HG03280 (cell line): ENCODE measurements at regions not wholly inside any gene's neighbourhood (a gene's known extent, or its start where the extent isn't known, plus 50 kb on each side); places are given as distances from the start of the nearest gene placed in this dataset.

ENCODE experiments used
- ATAC-seq: cut with Tn5 transposase; IDR thresholded peaks from one replicate; pipeline ENCODE4 v1.9.1; 2021; ENCODE audit warnings: mild to moderate bottlenecking, moderate library complexity; ENCODE audit not compliant: unreplicated experiment

- ATAC-seq, result no peak
These were observed 250.0 kb downstream of the EPM2A start for GRCh38 chr6:145485288-145485687.

- no peak for ATAC-seq
These were observed 249.0 kb downstream of the EPM2A start for GRCh38 chr6:145486306-145486705.

GRCh38 chr6:145489583-145489982 lies 245.7 kb downstream of the EPM2A start:
- no peak for ATAC-seq

GRCh38 chr6:145490068-145490467 lies 245.3 kb downstream of the EPM2A start:
- no peak for ATAC-seq

- ATAC-seq, result no peak
These were observed 244.2 kb downstream of the EPM2A start for GRCh38 chr6:145491126-145491525.

GRCh38 chr6:145497006-145497405 lies 238.3 kb downstream of the EPM2A start:
- no peak for ATAC-seq

GRCh38 chr6:145498425-145498824 lies 236.9 kb downstream of the EPM2A start:
- no peak for ATAC-seq

GRCh38 chr6:145502416-145502815 lies 232.9 kb downstream of the EPM2A start:
- no peak for ATAC-seq

GRCh38 chr6:145506136-145506535 lies 229.2 kb downstream of the EPM2A start:
- no peak for ATAC-seq

- no peak for ATAC-seq
These were observed 228.8 kb downstream of the EPM2A start for GRCh38 chr6:145506565-145506964.

GRCh38 chr6:145507239-145507638 lies 228.1 kb downstream of the EPM2A start:
- no peak for ATAC-seq

GRCh38 chr6:145508107-145508506 lies 227.2 kb downstream of the EPM2A start:
- no peak for ATAC-seq

- no peak for ATAC-seq
These were observed 217.8 kb downstream of the EPM2A start for GRCh38 chr6:145517492-145517891.

GRCh38 chr6:145525038-145525437 lies 210.3 kb downstream of the EPM2A start:
- ATAC-seq, result no peak

GRCh38 chr6:145529582-145529981 lies 205.7 kb downstream of the EPM2A start:
- no peak for ATAC-seq

- no peak for ATAC-seq
These were observed 204.9 kb downstream of the EPM2A start for GRCh38 chr6:145530454-145530853.

- ATAC-seq, result no peak
These were observed 204.3 kb downstream of the EPM2A start for GRCh38 chr6:145531032-145531431.

GRCh38 chr6:145531822-145532221 lies 203.5 kb downstream of the EPM2A start:
- ATAC-seq, result no peak

- ATAC-seq, result no peak
These were observed 203.0 kb downstream of the EPM2A start for GRCh38 chr6:145532361-145532760.

GRCh38 chr6:145534989-145535388 lies 200.3 kb downstream of the EPM2A start:
- ATAC-seq, result no peak

GRCh38 chr6:145538989-145539388 lies 196.3 kb downstream of the EPM2A start:
- ATAC-seq, result no peak

- ATAC-seq, result no peak
These were observed 195.5 kb downstream of the EPM2A start for GRCh38 chr6:145539831-145540230.

- ATAC-seq, result no peak
These were observed 194.6 kb downstream of the EPM2A start for GRCh38 chr6:145540741-145541140.

GRCh38 chr6:145544041-145544440 lies 191.3 kb downstream of the EPM2A start:
- no peak for ATAC-seq
